ENCODE measurements at regions not wholly inside any gene's neighbourhood (a gene's known extent, or its start where the extent isn't known, plus 50 kb on each side); places are given as distances from the start of the nearest gene placed in this dataset.

DNA sequence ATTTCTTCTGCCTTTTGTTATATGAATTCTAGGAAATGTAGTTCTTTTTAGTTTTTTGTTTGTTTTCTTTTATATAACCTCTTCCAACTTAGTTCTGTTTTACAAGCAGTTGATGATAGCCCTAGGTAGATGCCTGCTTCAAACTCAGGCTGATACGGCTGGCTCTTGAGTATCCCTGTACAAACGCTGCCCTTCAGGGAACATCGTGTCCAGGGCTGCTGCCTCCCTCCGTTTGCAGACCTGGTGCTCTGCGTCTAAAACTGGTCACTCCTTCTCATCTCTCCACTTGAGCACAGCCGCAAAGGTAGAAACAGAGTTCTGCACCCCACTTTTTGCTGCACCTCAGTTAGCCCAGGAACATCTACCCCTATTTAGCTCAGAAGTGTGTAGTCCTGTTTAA is 310.1 kb downstream of the PRL start:
- Histone ChIP-seq H3K36me3 (ENCODE audit: insufficient read depth, low read length) (0 out of 2 replicates have a peak, but pooled peaks cover 9% of the 10 kb centered on the region), H3K27me3 (ENCODE audit: insufficient read depth, low read length) (no peaks in the 10 kb centered on the region), H3K27ac (ENCODE audit: low read depth, low read length) (no peak overlapping the region), H3K4me1 (ENCODE audit: insufficient read depth, low read length) (peaks cover 12% of the 10 kb centered on the region), H3K9me3 (ENCODE audit: insufficient read depth, low read depth, low read length) (no peaks in the 10 kb centered on the region), H3K9ac (ENCODE audit: low read depth, low read length) (no peak overlapping the region), H3K4me3 (ENCODE audit: low read length) (no peak overlapping the region)
- 78% methylated on average over 6 of the region's 6 CpGs for WGBS

GRCh38 chr6:21987501-21987957 is 309.3 kb downstream of the PRL start:
- WGBS: 47% methylated on average over 9 of the region's 9 CpGs
- Histone ChIP-seq H3K4me3 (ENCODE audit: low read length) (no peak overlapping the region), H3K9me3 (ENCODE audit: insufficient read depth, low read depth, low read length) (no peaks in the 10 kb centered on the region), H3K27ac (ENCODE audit: low read depth, low read length) (no peak overlapping the region), H3K27me3 (ENCODE audit: insufficient read depth, low read length) (no peaks in the 10 kb centered on the region), H3K36me3 (ENCODE audit: insufficient read depth, low read length) (0 out of 2 replicates have a peak, but pooled peaks cover under 1% of the 10 kb centered on the region), H3K4me1 (ENCODE audit: insufficient read depth, low read length) (peaks cover 12% of the 10 kb centered on the region), H3K9ac (ENCODE audit: low read depth, low read length) (no peak overlapping the region)

DNA sequence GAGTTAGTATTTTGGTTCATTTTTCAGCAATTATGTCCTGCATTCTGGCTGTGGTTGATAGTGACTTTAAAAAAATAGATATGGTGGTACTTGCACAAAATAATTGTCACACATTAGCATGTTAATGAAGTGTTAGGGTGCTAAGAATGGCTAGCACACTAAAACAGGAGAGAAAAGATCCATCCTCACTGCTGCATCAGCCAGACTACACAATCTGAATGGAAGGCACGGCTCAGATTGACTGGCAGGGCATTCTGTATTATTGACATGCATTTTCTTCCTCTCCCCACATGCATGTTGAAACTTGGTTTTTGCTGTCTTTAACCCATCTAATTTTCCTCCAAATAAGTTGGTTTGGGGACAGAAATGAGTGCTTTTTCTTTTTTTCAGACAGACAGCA is 306.3 kb downstream of the PRL start:
- Histone ChIP-seq H3K27me3 (ENCODE audit: insufficient read depth, low read length) (no peaks in the 10 kb centered on the region), H3K4me1 (ENCODE audit: insufficient read depth, low read length) (peaks cover 12% of the 10 kb centered on the region), H3K9me3 (ENCODE audit: insufficient read depth, low read depth, low read length) (no peaks in the 10 kb centered on the region), H3K9ac (ENCODE audit: low read depth, low read length) (no peak overlapping the region), H3K36me3 (ENCODE audit: insufficient read depth, low read length) (no peaks in the 10 kb centered on the region), H3K4me3 (ENCODE audit: low read length) (no peak overlapping the region), H3K27ac (ENCODE audit: low read depth, low read length) (no peak overlapping the region)
- WGBS: 96% methylated on average over 1 of the region's 1 CpG

DNA sequence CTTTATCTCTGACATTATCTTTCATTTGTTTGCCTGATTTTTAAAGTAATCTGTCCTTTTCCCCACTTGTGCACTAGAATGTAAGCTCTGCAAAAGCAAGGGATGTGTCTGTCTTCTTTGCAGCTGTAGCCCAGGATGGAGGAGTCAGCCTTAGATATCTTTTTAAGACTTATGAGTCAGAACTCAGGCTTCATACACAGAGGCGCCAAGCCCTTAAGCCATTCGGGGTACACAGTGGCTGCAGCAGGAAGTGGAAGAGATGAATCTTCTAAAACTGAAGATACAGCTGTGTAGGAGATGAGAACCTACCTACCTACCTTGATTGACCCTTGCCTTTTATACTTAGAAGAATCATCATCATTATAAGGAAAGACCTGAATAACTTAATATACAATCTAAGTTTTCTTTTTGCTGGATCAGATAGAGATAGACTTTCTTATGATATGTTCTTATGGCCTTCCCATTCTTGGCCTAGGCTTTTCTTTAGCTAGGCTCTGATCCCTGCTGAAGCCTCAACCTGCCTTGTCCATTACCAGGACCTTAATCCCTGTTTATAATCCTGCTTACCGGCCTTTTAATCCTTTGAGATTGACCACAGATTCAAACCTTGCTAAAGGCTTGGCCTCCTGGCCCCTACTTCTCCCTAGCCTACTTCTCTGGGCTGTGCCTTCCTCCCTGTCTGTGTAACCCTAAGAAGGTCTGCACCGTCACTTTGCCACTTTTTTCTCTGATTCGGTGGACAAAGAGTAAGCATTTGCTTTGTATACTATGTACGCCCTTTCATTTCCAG is 304.5 kb downstream of the PRL start:
- Histone ChIP-seq H3K27ac (ENCODE audit: low read depth, low read length) (no peak overlapping the region), H3K9me3 (ENCODE audit: insufficient read depth, low read depth, low read length) (no peaks in the 10 kb centered on the region), H3K9ac (ENCODE audit: low read depth, low read length) (no peak overlapping the region), H3K4me1 (ENCODE audit: insufficient read depth, low read length) (peaks cover 16% of the 10 kb centered on the region), H3K27me3 (ENCODE audit: insufficient read depth, low read length) (no peaks in the 10 kb centered on the region), H3K4me3 (ENCODE audit: low read length) (no peak overlapping the region), H3K36me3 (ENCODE audit: insufficient read depth, low read length) (no peaks in the 10 kb centered on the region)
- 96% methylated on average over 6 of the region's 6 CpGs for WGBS

DNA sequence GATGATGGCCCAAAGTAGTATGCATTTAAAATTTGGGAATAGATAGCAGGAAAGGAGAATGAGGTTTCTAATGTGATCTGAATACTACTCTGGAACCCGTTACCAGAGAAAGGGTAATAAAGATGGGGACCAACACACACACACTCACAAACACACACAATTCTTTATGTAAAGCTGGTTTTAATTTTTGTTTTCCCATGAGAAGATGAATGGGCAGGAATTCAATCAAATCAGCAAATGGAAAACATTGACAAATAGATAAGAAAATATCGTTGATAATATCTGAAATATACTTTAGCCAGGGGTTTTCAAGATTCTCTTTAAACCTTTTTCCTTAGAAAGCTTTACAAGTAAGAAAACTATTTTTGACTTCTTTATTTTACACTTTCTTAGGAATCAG is 303.0 kb downstream of the PRL start:
- no peaks in the 10 kb centered on the region for H3K36me3 ChIP-seq (ENCODE audit: insufficient read depth, low read length)
- H3K4me3 ChIP-seq (ENCODE audit: low read length): no peak overlapping the region
- no peaks in the 10 kb centered on the region for H3K9me3 ChIP-seq (ENCODE audit: insufficient read depth, low read depth, low read length)
- 100% methylated on average over 1 of the region's 2 CpGs for WGBS
- no peaks in the 10 kb centered on the region for H3K27me3 ChIP-seq (ENCODE audit: insufficient read depth, low read length)
- peaks cover 11% of the 10 kb centered on the region; the same call in 1 of the 2 replicates for H3K4me1 ChIP-seq (ENCODE audit: insufficient read depth, low read length)
- H3K27ac ChIP-seq (ENCODE audit: low read depth, low read length): no peak overlapping the region
- no peak overlapping the region for H3K9ac ChIP-seq (ENCODE audit: low read depth, low read length)

DNA sequence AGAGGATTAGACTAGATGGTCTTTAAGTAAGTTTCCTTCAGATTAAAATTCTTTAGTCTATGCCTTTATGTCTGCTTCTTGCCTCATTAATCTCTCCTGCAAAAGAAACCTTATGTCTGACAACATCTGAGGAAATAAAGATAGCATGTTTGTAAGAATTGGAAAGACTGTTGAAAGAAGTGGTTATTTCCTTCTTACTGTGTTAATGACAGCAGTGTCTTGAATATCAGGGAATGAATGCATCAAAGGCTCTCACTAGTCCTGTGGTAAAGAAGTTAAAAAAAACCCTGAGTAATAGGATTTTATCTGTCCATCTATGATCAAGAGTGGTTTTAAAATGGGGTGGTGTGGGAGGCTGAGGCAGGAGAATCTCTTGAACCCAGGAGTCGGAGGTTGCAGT is 302.0 kb downstream of the PRL start:
- Histone ChIP-seq H3K4me1 (ENCODE audit: insufficient read depth, low read length) (peaks cover 11% of the 10 kb centered on the region; the same call in 1 of the 2 replicates), H3K27me3 (ENCODE audit: insufficient read depth, low read length) (no peaks in the 10 kb centered on the region), H3K4me3 (ENCODE audit: low read length) (no peak overlapping the region), H3K36me3 (ENCODE audit: insufficient read depth, low read length) (no peaks in the 10 kb centered on the region), H3K9me3 (ENCODE audit: insufficient read depth, low read depth, low read length) (no peaks in the 10 kb centered on the region), H3K9ac (ENCODE audit: low read depth, low read length) (no peak overlapping the region), H3K27ac (ENCODE audit: low read depth, low read length) (no peak overlapping the region)
- 94% methylated on average over 1 of the region's 1 CpG for WGBS

- Histone ChIP-seq H3K4me1 (ENCODE audit: insufficient read depth, low read length) (peaks cover 11% of the 10 kb centered on the region; the same call in 1 of the 2 replicates), H3K27ac (ENCODE audit: low read depth, low read length) (no peak overlapping the region), H3K9ac (ENCODE audit: low read depth, low read length) (no peak overlapping the region), H3K27me3 (ENCODE audit: insufficient read depth, low read length) (no peaks in the 10 kb centered on the region), H3K36me3 (ENCODE audit: insufficient read depth, low read length) (no peaks in the 10 kb centered on the region), H3K4me3 (ENCODE audit: low read length) (no peak overlapping the region), H3K9me3 (ENCODE audit: insufficient read depth, low read depth, low read length) (no peaks in the 10 kb centered on the region)
- 92% methylated on average over 1 of the region's 2 CpGs for WGBS
Observed at GRCh38 chr6:21995318-21995717, 301.5 kb downstream of the PRL start.

DNA sequence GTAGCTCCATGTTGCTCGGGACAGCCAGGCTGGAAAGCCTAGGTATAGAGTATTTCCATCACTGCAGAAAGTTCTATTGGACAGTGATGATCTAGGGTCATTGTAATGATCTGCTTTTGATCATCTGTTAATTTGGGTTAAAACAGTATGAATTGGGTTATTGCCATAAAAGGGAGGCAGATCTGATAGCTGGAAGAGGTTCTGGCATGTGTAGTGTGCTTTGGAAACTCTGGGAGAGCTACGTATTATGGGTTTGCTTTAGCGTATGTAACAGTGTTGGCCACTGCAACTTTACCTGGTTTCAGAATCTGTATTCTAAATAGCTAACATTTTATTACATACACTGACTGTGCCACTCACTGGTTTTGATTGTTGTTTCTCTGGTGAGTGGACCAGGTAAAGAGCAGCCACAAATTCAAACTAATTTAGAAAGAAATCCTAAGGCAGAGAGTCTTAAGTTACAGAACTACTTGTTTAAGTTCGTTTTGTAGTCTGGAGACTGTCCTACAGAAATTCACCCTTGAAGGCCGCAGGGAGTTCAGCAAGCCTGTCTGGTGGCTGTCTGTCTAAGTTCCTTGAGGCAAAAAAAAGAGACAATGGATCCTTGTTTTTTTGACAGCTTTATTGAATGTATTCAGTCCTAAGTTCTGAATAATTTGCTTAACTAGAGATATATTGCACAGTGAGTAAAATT is 300.3 kb downstream of the PRL start:
- H3K27me3 ChIP-seq (ENCODE audit: insufficient read depth, low read length): no peaks in the 10 kb centered on the region
- 89% methylated on average over 5 of the region's 5 CpGs for WGBS
- no peaks in the 10 kb centered on the region for H3K36me3 ChIP-seq (ENCODE audit: insufficient read depth, low read length)
- no peak overlapping the region for H3K27ac ChIP-seq (ENCODE audit: low read depth, low read length)
- H3K4me1 ChIP-seq (ENCODE audit: insufficient read depth, low read length): peaks cover 11% of the 10 kb centered on the region; the same call in 1 of the 2 replicates
- H3K4me3 ChIP-seq (ENCODE audit: low read length): no peak overlapping the region
- H3K9ac ChIP-seq (ENCODE audit: low read depth, low read length): no peak overlapping the region
- no peaks in the 10 kb centered on the region for H3K9me3 ChIP-seq (ENCODE audit: insufficient read depth, low read depth, low read length)

- Histone ChIP-seq H3K36me3 (ENCODE audit: insufficient read depth, low read length) (no peaks in the 10 kb centered on the region), H3K27ac (ENCODE audit: low read depth, low read length) (no peak overlapping the region), H3K9me3 (ENCODE audit: insufficient read depth, low read depth, low read length) (no peaks in the 10 kb centered on the region), H3K27me3 (ENCODE audit: insufficient read depth, low read length) (no peaks in the 10 kb centered on the region), H3K4me1 (ENCODE audit: insufficient read depth, low read length) (peaks cover 11% of the 10 kb centered on the region; the same call in 1 of the 2 replicates), H3K9ac (ENCODE audit: low read depth, low read length) (no peak overlapping the region), H3K4me3 (ENCODE audit: low read length) (no peak overlapping the region)
- 88% methylated on average over 5 of the region's 5 CpGs for WGBS
Observed at GRCh38 chr6:21997119-21998037, 299.5 kb downstream of the PRL start.

GRCh38 chr6:21998582-21998981 is 298.3 kb downstream of the PRL start:
- H3K27ac ChIP-seq (ENCODE audit: low read depth, low read length): no peak overlapping the region
- H3K4me1 ChIP-seq (ENCODE audit: insufficient read depth, low read length): peaks cover 11% of the 10 kb centered on the region; the same call in 1 of the 2 replicates

More at GRCh38 chr6:21998582-21998981, 298.3 kb downstream of the PRL start:
- Histone ChIP-seq H3K4me3 (ENCODE audit: low read length) (no peak overlapping the region), H3K27me3 (ENCODE audit: insufficient read depth, low read length) (no peaks in the 10 kb centered on the region), H3K9ac (ENCODE audit: low read depth, low read length) (no peak overlapping the region), H3K36me3 (ENCODE audit: insufficient read depth, low read length) (no peaks in the 10 kb centered on the region), H3K9me3 (ENCODE audit: insufficient read depth, low read depth, low read length) (no peaks in the 10 kb centered on the region)
